NCI-H345 (cell line): ENCODE measurements at regions not wholly inside any gene's neighbourhood (a gene's known extent, or its start where the extent isn't known, plus 50 kb on each side); places are given as distances from the start of the nearest gene placed in this dataset.
A peak's percentile ranks its signal among the peaks of the same experiment; 100 is the strongest.
"Not testable (repeated sequence)": the region's sequence is repeated elsewhere in the genome, so short reads cannot be mapped to it uniquely, and the experiment has no call there.

Experiments
- DNase-seq: peaks from one replicate; lab custom pipeline; 2025; lab: John Stamatoyannopoulos, UW

DNA sequence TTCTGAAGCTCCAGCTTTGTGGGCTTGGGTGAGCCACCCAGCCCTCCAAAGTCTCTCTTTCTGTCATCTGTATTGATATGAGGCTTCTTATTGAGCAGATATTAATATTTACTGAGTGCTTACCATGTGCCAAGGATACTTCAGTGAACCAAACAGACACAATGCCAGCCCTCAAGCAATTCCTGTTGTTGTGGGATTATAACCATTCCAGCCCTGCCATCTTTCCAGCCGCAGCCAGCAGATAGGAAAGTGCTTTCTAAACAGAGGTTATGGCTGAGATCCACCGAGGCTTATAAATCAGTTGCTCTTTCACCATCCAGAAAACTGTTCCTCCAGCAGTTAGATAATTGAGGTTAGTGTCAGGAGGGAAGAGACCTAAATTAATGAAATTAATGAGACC is 137.7 kb upstream of the ALDH1B1 start:
- no peak for DNase-seq

DNA sequence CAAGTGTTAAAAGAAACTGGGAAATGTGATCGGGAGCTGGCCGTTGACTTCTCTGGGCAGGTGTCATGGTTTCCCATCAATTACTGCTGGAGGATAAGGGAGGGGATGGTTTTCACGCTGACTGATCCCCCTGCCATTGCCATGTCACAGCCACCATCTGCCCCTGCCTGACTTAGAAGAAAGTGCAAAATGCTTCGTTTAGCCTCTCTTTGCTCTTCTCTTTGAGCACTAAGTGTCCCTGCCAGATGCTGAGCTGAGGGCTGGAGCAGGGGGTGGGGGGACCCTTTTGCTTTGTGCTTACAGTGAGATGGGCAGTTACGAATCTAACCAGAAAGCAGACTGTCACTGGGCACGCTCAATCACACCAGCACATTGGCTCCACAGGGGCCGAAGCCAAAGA is 138.4 kb upstream of the ALDH1B1 start:
- DNase-seq: no peak

DNA sequence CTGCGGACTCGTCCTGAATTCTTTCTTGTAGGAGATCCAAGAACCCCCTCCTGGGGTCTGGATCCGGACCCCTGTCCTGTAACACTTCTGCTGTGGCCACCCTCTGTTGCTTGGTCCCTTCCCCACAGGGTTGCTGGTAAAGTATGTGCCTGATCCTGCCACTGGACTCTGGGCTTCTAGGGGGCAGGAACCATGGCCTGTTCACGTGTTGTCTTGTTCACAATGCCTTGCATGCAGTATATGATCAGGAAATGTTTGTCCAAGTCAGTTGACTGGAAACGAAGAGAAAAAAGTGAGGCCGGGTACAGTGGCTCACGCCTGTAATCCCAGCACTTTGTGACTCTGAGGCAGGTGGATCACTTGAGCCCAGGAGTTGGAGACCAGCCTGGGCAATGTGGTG is 139.3 kb upstream of the ALDH1B1 start:
- DNase-seq: no peak

DNA sequence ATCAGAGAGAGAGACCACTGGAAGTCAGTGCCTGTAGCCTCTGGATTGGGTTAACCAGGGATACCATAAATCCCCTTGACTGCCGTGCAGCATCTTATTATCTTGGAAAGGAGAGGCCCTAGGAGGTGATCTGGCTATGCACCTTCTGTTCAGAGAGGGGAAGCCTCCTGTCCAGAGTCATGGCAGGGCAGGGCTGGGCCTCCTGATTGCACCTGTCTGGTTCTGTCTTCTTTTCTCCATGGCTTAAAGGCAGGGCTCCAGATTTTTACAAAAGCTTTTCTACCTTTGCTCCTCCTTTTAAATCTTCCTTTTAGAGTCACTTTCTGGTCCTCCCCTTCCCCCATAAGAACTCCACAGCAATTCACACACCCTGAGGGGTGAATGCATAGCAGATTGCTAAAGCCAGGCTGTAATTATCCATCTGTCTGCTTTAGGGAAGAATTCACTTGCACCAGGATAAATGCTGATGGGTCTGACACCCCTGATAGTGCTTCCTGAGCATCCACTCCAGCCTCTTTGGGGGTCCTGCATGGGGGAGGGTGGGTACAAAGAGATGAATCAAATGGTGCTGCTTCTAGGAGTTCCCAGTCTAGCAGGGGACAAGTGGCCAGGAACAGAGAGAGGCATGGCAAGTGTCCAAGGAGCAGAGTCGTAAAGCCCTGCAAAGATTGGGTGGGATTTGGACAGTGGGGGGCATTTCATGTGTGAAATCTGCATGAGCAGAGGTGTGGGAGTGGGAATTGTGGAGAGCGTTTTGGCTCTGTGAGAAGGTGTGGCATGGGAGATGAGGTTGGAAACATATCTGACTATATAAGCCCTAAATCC is 141.3 kb upstream of the ALDH1B1 start:
- no peak for DNase-seq

DNA sequence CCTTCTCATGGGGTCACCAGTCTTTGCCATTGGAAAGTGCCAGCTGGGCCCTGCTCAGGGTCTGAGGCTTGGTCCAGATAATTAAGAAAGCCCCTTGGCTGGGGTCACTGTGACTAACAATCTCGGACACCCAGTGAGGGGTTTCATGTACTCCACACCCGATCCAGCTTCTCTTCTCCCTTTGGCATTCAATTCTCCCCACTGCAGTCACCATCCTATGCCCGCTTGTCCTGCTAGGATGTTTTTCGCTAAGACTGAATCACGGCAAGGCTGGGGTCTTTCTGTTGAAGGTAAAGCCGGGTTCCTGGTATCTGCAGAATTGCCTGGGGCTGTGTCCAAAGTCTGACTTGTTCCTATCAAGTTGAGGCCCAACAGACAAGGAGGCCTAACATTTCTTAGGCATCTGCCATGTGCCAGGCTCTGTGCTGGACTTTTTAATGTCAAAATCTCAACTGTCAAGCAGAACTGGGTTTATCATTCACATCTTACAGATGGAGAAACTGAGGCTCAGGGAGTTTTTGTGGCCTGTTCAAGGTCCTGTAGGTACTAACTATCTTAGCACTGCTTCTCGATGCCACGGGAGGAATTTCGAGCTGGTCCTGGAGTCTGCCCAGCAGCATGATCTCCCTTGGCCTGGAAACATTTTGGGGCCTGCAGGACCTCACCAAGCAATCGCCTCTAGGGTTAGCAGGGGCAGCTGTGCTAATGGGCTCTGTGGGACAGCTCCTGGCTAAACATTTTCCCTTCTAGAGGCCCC is 142.0 kb upstream of the ALDH1B1 start:
- DNase-seq: no peak

DNA sequence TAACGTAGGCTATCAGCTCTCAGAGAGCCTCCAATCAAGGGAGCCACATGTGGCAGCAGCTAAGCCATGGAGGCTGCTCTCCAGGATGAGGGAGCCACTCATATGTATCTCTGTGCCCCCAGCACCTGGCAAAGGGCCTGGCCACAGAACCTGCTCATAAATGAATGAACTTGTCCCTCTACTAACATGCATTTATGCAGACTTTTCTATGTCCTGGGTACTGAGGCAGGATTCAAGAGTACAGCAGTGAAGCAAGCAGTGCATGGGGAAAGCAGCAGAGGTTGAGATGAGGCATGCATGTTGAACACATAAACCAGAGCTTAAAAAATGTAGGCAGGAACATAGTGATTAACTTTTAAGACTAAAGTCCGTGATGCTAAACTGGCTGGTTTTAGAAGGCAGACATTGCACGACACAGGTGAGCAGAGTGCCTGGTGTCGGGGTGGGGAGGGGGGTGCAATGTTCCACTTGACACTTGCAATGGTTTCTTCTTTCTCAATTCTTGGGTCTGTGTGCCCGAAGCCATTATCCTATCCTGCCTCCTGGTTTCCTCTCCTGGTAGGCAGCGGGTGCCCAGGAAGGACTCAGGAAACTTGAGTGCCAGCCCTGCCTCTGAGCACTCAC is 142.8 kb upstream of the ALDH1B1 start:
- no peak for DNase-seq

DNA sequence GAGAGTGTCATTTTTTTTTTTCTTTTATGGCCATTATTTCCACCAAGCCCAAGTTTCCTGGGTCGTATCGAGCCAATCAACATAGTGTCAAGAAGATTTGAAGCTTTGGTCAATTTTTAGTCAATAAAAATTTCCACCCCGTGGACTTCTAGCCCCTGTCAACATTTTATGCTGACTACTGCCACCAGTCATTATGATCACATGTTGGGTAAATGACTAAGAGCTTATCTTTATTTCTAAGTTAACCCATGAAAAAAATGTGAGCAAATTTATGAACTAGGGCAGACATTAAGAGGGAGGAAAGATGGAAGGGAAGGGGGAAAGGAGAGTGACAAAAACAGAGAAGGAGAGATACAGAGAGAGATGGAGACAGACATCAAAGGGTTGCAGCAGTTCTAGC is 143.5 kb upstream of the ALDH1B1 start:
- DNase-seq: no peak

DNA sequence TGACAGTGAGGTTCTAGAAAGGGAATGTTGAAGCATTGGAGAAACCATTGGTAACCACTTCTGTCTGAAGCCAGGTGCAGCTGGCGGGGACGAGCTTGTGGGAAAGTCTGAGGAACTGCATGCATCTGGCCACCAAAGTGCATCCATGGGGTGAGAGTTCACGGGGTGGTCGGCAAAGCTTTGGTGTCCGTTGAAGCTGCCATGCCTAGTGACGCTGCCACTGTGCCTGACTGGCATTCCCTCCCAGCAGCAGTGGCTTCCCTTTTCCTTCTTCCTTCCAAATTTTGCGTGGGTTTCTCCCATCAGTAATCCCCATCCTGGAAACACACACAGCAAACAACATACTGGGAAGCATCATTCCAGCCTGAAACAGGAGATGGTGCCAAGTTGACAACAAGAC is 145.7 kb upstream of the ALDH1B1 start:
- no peak for DNase-seq

DNA sequence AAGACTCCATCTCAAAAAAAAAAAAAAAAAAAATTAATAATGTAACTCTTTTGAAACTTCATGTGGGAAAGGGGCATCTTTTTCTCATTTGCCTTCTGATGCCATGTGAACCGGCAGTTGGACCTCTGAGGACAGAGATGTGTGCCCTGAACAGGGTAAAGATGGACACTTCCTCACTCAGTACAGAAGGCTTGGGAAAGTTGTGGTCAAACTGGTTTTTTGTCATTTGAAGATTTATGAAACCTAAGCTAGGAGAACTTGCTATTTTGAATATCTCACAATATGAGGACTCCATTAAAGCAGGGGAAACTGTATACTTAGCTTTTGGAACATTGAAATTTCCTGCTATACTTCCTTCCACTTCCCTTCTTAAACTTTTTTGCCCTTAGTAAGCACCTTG is 147.5 kb upstream of the ALDH1B1 start:
- DNase-seq: no peak

DNA sequence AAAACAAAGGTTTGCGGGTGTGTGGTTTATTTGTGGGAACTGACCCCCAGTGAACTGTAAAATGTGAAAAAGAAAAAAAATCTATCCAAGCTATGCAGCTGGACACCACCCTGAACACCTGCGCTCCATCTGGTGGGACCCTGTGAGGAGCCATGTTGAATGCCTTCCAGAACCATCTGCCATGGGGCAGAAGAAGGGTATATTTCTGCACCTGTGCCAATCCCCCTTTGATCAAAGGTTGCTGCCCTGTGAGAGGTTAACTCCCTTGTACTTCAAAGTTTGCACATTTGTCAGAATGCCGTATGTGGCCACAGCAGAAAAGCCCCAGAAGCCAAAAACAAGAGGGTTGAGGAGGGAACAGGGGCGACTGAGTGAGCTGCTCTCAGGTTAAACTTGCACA is 148.5 kb upstream of the ALDH1B1 start:
- no peak for DNase-seq

DNA sequence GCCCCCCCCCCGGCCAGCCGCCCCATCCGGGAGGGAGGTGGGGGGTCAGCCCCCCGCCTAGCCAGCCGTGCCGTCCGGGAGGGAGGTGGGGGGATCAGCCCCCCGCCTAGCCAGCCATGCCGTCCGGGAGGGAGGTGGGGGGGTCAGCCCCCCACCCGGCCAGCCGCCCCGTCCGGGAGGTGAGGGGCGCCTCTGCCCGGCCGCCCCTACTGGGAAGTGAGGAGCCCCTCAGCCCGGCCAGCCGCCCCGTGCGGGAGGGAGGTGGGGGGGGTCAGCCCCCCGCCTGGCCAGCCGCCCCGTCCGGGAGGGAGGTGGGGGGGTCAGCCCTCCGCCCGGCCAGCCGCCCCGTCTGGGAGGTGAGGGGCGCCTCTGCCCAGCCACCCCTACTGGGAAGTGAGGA is 150.4 kb upstream of the ALDH1B1 start:
- DNase-seq: not testable (repeated sequence)

DNA sequence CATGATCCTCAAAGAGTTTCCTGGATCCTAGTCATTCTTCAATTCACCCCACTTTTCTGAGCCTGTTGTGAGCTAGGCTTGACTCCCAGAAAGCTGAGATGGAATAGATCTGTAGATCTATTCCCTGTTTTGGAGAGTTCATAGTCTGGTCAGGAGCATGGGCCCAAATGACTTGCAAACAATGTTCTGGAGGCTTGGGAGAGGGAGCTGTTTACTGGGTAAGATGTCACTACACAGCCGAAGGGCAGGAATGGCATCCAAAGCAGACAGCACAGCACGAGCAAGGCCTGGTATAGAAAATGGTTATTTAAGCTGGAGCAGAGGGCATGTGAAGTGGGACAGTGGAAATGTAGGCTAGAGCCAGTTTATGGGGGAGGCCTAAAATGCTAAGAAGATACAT is 152.5 kb upstream of the ALDH1B1 start:
- no peak for DNase-seq

DNA sequence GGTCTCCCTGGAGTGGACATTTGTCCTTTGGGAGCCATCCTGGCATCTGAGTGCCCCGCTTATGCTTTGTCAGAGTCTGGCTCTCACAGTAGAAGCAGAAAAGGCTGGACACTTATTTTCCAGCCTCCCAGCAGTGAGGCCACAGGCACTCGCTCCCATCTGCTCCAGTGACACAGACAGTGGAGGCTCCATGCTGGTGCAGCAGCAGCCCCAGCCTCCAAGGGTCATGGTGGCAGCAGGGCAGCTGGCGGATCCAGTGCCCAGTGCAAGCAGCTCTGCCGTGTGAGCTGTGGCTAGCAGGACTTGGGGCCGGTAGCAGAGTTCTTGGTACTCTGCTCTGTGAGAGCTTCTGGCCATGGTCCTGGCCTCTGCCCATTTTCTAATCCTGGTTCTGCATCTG is 157.3 kb upstream of the ALDH1B1 start:
- DNase-seq: no peak

DNA sequence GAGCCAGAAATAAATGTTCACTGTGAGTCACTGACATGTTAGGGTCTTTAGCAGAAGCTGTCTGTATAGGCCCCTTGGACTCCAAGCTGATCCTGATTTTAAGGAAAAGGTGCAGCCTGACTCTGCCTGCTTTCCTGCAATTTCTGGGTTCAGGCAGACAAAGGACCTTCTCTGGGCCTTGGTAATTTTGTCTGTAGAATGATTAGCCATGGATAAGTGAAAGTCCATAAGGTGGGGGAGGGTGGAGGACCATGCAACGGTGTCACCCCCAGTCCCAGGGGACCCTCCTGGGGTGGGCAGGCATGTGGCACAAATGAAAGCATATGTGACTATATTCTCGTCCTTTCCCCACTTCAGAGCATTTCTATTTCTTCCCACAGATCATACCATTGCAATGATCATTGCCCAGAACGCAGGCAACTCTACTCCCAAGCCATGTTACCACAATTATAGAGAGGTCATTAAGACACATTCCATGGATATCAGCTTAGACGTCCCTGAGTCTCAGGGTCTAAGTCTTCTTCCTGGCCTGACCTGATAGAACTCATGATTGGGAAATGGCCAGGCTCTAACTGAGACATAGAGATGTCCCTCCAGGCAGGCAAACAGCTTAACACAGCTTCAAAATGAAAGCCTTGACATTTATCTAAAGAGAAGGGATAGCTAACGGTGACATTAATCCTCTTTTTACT is 157.9 kb upstream of the ALDH1B1 start:
- DNase-seq: no peak

DNA sequence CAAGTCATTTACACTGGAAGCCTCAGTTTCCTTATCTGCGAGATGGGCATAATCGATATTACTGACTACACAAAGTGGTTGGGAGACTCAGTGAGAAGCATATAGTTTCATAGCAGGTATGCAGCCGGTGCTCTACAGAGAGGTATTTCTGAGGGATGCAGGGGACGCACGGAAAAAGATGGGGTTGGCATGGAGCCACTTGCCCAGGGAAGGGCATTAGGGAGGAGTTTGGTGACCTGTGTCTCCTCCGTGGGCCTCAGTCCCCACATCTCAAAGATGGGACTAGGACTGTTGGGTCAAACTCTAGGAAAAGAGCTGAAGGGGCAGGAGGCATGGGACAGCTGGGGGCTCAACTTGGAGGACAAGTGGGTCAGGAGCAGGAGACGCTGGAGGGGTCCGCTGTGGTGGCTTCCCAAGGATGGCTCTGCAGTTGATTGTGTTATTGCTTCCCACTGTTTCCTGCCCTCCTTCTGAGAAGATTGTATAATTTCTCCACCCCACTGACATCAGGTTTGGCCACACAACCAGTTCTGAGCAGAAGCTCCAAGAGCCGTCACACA is 158.6 kb upstream of the ALDH1B1 start:
- DNase-seq: no peak

DNA sequence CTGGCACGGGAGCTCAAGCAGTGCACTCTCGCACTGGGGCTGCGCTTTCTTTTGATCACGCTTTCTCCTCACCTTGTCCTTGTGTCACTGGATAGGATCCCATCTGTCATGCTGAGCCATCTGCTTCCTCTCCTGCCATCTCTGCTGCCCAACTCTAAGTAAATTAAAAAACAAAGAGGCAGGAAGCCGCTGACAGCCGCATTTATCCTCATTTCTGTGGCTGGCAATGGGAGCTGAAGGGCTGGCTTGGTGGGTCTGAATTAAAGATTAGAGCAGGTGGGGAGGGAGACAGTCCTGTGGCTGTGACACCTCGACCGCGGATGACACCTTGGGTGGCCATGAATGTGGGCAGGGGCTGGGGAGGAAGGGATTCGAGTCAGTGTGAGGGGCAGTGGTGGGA is 159.2 kb upstream of the ALDH1B1 start:
- DNase-seq: no peak

DNA sequence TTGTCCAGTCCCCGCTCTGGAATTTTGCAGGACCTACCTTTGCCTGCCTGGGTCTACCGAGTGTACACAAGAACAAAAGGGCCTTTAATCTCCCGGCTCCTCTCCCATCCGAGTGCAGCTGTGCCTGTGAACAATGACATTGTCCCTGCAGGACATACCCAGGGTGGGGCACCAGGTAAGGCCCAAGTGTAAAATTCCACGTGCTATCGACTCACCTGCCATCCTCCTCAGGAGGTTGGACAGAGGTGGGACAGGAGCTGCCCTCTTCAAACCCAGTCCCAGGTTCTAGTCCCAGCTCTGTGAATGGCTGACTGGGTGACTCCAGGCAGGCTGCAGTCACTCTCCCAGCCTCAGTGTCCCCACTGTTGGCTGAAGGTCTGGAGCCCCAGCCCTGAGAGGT is 159.6 kb upstream of the ALDH1B1 start:
- DNase-seq: no peak

DNA sequence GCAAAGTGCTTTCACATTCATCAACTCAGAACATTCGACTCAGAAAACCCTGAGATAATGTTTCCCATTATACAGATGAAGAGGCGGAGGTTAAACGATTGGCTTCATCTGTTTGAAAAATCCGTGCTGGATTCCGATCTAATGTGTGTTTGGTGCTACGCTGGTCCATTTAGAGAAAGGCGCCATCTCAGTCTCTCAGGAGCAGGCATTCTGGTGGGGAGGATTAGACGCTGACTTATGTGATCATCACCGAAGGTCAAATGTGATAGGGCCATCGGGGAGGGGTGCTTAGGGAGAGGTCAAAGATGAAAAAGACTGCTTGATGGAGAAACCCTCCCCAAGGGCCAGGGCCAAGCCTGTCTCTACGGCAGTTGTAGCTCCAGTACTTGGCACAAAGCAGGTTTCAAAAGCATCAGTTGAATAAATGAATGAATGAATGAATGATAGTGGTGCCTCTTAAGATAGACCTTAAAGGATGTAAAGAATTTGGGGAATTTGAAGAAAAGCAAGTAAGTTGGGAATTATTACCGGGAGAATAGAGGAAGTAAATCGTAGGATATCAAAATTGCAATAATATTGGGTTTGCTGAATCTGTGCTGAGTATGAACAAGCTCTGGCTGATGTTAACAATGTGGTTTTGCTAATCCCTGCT is 160.6 kb upstream of the SHB start:
- no peak for DNase-seq

DNA sequence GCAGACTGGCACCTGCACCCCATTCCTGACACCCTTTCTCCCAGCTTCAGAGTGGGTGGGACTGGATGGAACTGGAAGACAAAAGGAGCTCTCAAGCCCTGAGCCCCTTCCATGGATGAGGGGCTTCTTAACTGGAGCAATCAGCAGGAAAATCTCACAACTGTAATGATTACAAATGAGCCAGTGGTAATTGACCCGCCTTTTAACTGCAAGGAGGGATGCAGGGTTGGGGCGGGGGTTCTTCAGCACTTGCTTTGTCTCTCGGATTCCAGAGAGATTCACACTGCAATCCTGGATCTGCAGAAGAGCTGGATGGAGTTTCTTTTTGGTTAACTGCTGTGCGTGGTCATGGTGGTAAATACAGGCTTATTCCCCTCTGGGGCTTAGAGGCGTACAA is 160.1 kb upstream of the SHB start:
- DNase-seq: no peak

DNA sequence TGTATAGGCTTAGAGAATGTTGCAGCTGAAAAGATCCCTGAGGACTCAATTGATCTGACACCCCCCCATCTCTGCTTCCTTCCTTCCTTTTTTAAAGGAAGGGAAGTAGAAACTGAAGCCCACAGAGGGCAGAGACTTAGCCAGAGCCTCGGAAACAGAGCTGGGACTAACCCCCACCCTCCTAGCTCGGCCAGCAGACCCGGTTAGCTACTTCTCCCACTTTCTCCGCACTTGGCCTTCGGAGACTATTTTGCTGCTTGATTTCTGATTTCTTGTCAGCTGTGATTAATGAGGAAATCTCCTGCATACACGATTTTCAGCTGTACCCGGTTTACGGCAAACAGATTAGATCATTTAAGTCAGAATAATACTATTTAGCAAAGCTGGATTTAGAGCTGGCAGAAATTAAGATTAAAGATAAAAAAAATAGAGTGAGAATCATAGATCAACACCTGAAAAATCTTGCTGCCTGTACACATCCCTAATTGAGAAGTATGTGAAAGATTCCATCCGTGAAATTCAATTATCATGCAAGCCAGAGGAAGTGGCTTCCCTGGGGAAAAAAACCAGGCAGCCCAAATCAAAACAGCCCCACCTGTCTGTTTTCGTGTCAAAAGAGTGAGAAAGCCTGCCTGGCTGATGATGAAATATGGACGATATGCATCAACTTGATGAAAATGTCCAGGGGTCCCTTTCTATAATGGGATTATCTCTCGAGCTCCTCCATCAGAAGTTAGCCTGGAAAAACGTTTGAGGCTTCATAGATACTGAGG is 159.5 kb upstream of the SHB start:
- DNase-seq: peak; percentile 48

DNA sequence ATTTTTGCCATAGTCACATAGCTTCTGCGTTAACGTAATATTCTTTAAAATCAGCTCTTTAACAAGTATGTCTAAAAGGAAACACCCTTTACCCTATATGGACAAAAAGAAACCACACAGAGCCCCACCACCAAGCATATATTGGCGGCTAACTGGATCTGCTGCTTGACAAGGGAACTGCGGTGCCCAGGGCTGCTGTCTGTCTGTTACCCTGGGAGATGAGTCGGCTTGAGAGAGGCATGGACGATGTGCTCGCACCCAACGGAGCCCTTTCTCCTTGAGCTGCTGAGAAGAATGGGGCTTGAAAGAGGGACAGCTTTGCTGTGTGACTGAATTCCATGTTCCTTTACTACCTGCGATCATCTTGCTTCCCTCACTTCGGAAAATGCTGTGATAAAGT is 158.6 kb upstream of the SHB start:
- peak; percentile 30 for DNase-seq
